IgD-negative memory B cell (primary cell): ENCODE measurements at regions not wholly inside any gene's neighbourhood (a gene's known extent, or its start where the extent isn't known, plus 50 kb on each side); places are given as distances from the start of the nearest gene placed in this dataset.

Experiments used
- H3K27ac Mint-ChIP-seq, 3 donors: one replicate each; pipeline ENCODE4 v1.8.0; 2020 to 2022; ENCODE audit warnings: mild to moderate bottlenecking in 3 of 3, mixed read lengths in 3 of 3, moderate library complexity in 1 of 3
- H3K27me3 Mint-ChIP-seq: one replicate; pipeline ENCODE4 v1.8.0; 2021; ENCODE audit warnings: mixed read lengths
- H3K36me3 Mint-ChIP-seq: one replicate; pipeline ENCODE4 v1.8.0; 2020; ENCODE audit warnings: mild to moderate bottlenecking, mixed read lengths
- H3K4me1 Mint-ChIP-seq, 3 donors: one replicate each; pipeline ENCODE4 v1.8.0; 2020 to 2022; ENCODE audit warnings: mixed read lengths in 3 of 3, mild to moderate bottlenecking in 1 of 3
- H3K4me3 Mint-ChIP-seq, 4 donors: one replicate each; pipeline ENCODE4 v1.8.0; 2020 to 2022; ENCODE audit warnings: mild to moderate bottlenecking in 4 of 4, mixed read lengths in 4 of 4, moderate library complexity in 3 of 4
- H3K9me3 Mint-ChIP-seq, 3 donors: one replicate each; pipeline ENCODE4 v1.8.0; 2020 to 2021; ENCODE audit warnings: mixed read lengths in 3 of 3, mild to moderate bottlenecking in 1 of 3

DNA sequence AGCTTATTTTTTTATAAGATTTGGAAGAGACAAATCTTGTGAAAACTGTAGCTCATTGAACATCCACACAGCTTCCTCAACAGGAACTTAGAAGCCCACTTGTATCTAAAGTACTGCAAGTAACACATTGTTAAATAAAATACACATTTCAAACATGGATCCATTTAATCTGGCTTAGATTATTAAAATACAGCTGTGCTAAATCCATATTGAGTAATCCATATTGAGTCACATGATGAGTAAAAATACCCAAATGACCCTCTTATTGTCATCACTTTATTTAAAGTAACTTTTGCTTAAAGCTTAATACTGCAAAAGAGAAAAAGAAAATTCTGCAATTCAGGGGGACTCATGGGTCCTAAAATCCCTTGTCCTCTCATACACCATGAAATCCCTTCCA lies 133.3 kb downstream of the OSR1 start:
- H3K4me1 Mint-ChIP-seq = no peaks in the 10 kb centered on the region
- H3K9me3 Mint-ChIP-seq = no peaks in the 10 kb centered on the region
- H3K27me3 Mint-ChIP-seq = no peaks in the 10 kb centered on the region
- no peaks in the 10 kb centered on the region for H3K36me3 Mint-ChIP-seq
- H3K4me3 Mint-ChIP-seq = no peak overlapping the region
- no peak overlapping the region for H3K27ac Mint-ChIP-seq

DNA sequence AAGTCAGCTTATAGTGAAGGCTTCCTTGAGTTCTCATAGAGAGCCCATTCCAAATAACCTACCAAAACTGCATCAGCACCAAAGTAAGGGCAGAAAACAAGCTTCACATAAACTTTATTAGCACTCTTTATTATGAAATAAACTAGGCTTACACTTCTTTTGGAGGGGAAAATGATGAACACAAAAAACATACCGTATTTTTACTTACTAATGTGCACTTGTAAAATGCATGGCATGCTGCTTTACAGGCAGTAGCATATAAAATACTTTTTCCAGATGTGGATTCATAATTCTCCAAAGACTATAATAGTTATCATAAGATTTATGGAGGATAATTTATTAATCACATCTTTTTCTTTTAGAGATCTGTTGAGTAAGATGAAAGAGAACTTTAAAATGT lies 133.9 kb downstream of the OSR1 start:
- Mint-ChIP-seq H3K4me3 (no peak overlapping the region), H3K9me3 (no peaks in the 10 kb centered on the region), H3K4me1 (no peaks in the 10 kb centered on the region), H3K36me3 (no peaks in the 10 kb centered on the region), H3K27me3 (no peaks in the 10 kb centered on the region), H3K27ac (no peak overlapping the region)

DNA sequence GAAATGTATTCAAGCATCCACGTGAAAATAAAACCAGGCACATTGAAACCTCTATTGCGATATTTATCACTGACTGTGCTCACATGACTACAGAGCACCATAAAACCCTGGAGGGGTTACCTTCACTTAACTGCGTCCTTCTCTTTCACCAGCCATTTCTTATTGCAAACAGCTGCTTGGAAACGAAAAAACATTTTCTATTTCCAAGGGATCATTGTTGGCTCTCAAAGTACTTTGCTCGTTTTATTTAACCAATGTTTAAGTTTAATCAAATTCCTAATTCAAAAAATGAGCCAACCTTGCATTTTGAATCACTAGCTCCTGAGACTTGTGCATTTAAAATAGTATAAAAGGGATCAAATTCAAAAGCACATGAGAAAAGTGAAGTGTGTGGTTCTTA lies 134.4 kb downstream of the OSR1 start:
- no peak overlapping the region for H3K27ac Mint-ChIP-seq
- H3K27me3 Mint-ChIP-seq = no peaks in the 10 kb centered on the region
- H3K4me3 Mint-ChIP-seq = no peak overlapping the region
- no peaks in the 10 kb centered on the region for H3K9me3 Mint-ChIP-seq
- H3K36me3 Mint-ChIP-seq = no peaks in the 10 kb centered on the region
- H3K4me1 Mint-ChIP-seq = no peaks in the 10 kb centered on the region

DNA sequence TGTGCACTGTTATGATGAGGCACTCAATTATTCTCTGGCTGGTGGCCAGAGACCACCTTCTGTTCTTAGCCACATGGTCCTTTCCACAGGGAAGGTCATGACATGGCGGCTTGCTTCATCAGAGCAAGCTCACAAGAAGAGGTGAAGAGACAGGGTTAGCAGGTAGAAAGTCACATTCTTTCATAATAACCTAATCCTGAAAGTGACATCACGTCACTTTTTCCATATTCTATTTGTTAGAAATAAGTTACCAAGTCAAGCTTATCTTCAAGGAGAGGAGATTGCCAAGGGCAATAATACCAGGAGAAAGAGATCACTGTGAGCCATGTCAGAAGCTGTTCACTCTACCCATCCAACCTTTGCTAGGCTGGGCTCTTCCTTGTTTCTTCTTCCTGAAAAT lies 139.4 kb downstream of the OSR1 start:
- Mint-ChIP-seq H3K9me3 (no peaks in the 10 kb centered on the region), H3K27ac (no peak overlapping the region), H3K27me3 (no peaks in the 10 kb centered on the region), H3K4me1 (no peaks in the 10 kb centered on the region), H3K4me3 (no peak overlapping the region), H3K36me3 (no peaks in the 10 kb centered on the region)

DNA sequence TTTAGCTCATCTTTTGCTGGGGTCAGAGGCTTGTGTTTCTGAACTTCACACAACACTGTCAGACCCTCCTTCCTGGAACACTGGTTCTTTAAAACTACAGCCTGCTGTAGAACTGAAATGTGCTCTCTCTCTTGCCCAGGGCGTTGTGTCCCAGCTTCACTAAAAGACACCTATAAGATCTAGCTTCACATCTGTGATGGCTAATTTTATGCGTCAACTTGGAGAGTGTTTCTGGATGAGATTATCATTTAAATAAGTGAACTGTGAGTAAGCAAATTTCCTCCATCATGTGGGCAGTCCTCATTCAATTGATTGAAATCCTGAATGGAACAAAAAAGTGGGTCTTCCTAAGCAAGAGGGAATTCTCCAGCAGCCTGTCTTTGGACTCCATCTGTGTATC lies 140.3 kb downstream of the OSR1 start:
- H3K27ac Mint-ChIP-seq = no peak overlapping the region
- no peaks in the 10 kb centered on the region for H3K27me3 Mint-ChIP-seq
- H3K4me3 Mint-ChIP-seq = no peak overlapping the region
- H3K9me3 Mint-ChIP-seq = no peaks in the 10 kb centered on the region
- no peaks in the 10 kb centered on the region for H3K4me1 Mint-ChIP-seq
- no peaks in the 10 kb centered on the region for H3K36me3 Mint-ChIP-seq

DNA sequence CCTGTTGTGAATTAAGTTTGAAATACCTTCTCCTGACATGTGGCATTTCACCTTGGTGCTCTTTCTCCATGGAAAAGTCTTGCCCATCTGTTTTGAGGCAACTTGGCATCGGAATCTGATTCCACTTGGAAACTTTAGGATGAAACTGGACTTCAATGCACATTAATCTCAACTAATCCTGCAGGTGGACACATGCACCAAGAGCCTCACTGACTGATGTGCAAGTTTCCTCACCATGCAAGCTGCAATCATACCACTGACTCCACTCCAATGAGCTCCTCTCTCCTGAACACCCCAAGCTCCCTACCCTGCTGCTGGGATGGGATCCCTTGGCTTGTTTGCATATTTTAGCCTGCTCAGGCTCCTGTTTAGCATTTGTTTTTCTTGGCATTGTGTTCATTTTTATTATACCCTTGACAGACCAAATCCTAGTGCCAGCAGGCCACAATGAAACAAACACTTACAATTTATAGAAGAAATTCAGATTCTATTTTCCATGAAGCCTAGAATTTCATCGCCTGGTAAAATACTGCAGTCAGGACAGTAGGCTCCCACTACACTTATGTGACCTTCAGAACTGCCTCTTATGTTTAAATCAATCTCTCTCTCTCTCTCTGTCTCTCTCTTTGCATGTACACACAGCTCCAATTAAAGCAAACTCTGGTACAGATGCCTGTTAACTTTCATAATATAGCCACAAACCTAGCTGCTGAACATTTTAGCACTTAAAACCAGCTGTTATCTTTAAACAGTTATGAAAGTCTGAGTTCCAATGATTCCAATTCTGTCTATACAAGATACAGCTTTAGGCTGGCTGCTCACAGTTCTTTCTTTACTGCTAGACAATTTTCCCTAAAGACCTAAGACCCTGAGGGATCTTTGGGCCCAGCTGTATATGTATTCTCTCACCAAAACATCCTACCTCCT lies 141.5 kb downstream of the OSR1 start:
- Mint-ChIP-seq H3K36me3 (no peaks in the 10 kb centered on the region), H3K4me1 (no peaks in the 10 kb centered on the region), H3K4me3 (no peak overlapping the region), H3K9me3 (no peaks in the 10 kb centered on the region), H3K27me3 (no peaks in the 10 kb centered on the region), H3K27ac (no peak overlapping the region)

DNA sequence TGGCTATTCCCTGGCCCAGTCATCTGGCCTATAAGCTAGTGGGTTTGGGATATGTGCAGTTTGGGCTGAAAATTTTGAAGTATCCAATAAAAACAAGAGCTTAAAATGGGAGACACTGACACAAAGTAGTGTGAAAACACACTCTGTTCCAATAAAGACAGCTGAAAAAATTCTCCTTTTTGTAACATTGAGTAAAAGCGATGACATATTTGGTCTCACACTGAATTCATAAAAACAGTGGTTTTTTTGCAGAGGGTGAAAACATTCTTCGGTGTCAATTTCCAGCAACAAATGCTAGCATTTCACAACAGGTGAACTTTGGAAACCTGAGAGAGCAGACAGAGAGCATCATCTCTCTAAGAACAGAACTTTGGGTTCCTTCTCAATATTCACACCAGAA lies 142.2 kb downstream of the OSR1 start:
- Mint-ChIP-seq H3K36me3 (no peaks in the 10 kb centered on the region), H3K4me1 (no peaks in the 10 kb centered on the region), H3K27me3 (no peaks in the 10 kb centered on the region)

DNA sequence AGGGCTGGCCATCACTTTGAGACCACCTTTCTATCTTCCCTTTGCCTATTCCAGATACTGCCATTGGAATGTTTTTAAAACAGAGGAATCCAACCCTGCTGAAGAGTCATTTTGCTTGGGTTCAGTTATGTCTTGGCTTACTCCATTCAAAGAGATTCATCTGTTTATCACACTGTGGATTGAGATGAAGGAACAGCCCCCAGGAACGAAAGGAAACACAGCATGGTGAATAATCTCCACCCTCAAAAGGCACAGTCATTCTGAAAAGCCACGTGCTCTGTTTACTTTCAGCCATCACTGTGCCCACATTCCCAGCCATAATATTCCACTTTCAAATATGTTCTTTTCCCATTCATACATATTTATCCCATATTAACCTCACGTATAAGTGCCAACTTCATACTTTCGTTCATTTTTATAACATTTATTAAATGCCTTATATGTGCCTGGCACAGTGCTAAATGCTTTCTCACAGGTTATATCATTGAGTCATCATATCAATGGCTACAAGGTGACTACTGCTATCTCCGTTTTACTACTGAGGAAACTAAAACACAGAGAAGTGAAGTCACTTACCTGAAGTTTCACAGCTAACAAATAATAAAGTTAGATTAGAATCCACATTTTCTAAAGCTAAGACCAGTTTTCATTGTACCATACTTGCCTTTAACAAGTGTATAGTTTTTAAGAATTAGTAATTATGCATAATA lies 143.6 kb downstream of the OSR1 start:
- no peak overlapping the region for H3K27ac Mint-ChIP-seq
- H3K4me1 Mint-ChIP-seq = no peaks in the 10 kb centered on the region
- no peaks in the 10 kb centered on the region for H3K36me3 Mint-ChIP-seq
- H3K4me3 Mint-ChIP-seq = no peak overlapping the region
- H3K27me3 Mint-ChIP-seq = no peaks in the 10 kb centered on the region
- H3K9me3 Mint-ChIP-seq = peaks cover 0 to 5% (median 0%) of the 10 kb centered on the region in 3 donors

More for the DNA sequence above, 142.2 kb downstream of the OSR1 start:
- no peak overlapping the region for H3K4me3 Mint-ChIP-seq
- peaks cover 0 to 3% (median 0%) of the 10 kb centered on the region in 3 donors for H3K9me3 Mint-ChIP-seq
- no peak overlapping the region for H3K27ac Mint-ChIP-seq

DNA sequence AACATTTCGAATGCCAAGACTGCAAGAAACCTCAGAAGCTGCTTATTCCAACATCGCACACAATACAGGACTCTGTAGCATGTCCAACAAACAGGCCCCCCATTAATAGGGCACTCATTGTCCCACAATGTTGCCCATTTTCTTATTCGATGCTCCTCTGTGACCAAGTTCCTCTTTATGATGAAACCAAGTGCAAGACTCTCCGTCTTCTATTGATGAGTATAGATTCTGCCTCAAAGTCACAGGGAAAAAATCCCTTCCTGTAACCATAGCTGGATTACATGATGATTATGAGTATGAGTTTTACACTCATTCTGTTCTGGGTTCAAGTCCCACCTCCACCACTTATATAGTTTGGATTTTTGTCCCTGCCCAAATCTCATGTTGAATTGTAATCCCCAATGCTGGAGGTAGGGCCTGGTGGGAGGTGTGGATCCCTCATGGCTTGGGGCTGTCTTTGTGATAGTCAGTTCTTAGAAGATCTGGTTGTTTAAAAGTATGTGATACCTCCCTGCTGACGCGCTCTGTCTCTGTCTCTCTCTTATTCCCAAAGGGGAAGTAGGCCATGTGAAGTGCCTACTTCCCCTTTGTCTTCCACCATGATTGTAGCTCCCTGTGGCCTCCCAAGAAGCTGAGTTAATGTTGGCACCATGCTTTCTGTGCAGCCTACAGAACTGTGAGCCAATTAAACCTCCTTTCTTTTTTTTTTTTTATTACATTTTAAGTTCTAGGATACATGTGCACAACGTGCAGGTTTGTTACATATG lies 148.7 kb downstream of the OSR1 start:
- no peak overlapping the region for H3K27ac Mint-ChIP-seq
- H3K4me1 Mint-ChIP-seq = no peaks in the 10 kb centered on the region
- H3K27me3 Mint-ChIP-seq = no peaks in the 10 kb centered on the region
- H3K4me3 Mint-ChIP-seq = no peak overlapping the region
- H3K36me3 Mint-ChIP-seq = no peaks in the 10 kb centered on the region
- peaks cover 0 to 5% (median 0%) of the 10 kb centered on the region in 3 donors for H3K9me3 Mint-ChIP-seq

DNA sequence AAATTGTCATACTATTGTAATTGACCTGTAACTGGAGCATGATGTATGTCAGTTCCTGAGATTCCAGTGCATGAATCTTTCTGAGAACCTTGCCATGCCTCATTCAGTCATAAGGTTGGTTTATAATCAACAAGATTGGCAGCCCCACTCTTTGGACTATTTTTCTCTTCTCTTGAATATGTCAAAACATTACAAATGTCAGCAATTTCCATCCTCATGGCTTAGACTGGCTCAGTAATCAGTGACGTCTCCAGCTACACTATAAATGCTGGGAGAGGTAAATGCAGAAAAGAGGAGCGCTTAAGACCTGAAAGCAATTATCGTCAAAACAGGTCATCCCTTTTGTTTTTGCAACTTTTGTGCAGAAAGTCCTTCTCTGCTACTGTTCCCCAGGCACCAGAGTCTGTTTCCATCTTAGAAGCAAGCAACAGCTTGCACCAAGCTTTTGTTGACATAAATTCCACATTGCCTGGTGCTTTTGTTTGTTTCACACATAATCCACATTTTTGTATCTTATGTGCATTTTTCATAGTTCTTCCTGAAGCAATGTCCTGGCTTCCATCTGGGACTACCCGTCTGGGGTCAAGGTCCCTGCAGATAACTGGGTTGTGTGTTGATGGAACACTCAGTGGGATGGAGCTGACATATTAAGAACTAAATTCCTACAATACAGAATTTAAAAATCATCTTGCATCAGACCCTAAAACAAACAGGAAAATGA lies 149.8 kb downstream of the OSR1 start:
- Mint-ChIP-seq H3K9me3 (peaks cover 0 to 5% (median 0%) of the 10 kb centered on the region in 3 donors), H3K36me3 (peaks cover 2% of the 10 kb centered on the region), H3K27ac (no peak overlapping the region), H3K4me1 (no peaks in the 10 kb centered on the region), H3K4me3 (no peak overlapping the region), H3K27me3 (no peaks in the 10 kb centered on the region)

DNA sequence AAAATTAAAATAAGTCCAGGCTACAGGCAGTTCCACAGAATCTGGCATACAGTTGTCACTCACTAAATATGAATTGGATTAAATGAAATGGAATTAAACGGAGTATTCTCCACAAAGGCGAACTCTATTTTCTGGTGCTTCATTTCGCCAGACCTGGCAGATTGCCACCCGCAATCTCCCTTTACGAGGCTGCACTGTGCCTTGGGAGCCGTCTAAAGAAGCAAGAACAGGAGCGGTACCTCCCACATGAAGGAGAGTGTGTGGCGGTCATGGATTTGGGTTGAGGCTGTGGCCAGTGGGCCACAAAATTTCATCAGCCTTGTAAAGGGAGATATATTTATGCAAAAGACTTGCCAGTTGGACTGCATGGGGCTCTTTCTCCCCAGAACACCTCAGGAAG lies 151.0 kb downstream of the OSR1 start:
- peaks cover 0 to 5% (median 0%) of the 10 kb centered on the region in 3 donors for H3K9me3 Mint-ChIP-seq
- H3K27ac Mint-ChIP-seq = no peak overlapping the region
- H3K27me3 Mint-ChIP-seq = no peaks in the 10 kb centered on the region
- peaks cover 2% of the 10 kb centered on the region for H3K36me3 Mint-ChIP-seq
- no peaks in the 10 kb centered on the region for H3K4me1 Mint-ChIP-seq
- H3K4me3 Mint-ChIP-seq = no peak overlapping the region

DNA sequence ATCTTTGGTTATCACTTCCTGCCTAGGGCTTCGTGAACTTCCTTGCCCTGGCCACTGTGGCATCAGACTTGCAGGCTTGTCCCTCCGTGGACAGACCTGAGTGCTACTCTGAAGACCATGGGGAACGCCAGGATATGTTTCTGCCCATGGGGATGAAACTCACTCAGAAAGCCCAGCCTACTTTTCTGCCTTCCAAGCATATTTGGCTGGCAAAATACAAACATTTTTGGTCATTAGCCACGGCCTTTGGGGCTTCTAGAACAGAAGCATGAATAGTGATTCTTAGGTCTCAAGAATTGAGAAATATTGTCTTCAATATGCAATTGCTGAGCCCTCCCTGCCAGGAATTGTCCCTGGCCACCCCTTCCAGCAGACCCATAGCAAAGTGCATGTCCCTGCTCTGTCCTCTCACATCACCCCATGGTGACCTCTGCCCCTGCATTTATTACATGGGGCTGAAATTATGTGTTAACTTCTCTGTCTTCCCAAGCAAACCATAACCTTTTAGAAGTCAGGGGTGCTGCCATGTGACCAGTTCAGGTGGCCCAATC lies 152.4 kb downstream of the OSR1 start:
- no peaks in the 10 kb centered on the region for H3K4me1 Mint-ChIP-seq
- H3K27ac Mint-ChIP-seq = no peak overlapping the region
- H3K36me3 Mint-ChIP-seq = peaks cover 2% of the 10 kb centered on the region
- H3K4me3 Mint-ChIP-seq = no peak overlapping the region
- H3K9me3 Mint-ChIP-seq = no peaks in the 10 kb centered on the region
- H3K27me3 Mint-ChIP-seq = no peaks in the 10 kb centered on the region

DNA sequence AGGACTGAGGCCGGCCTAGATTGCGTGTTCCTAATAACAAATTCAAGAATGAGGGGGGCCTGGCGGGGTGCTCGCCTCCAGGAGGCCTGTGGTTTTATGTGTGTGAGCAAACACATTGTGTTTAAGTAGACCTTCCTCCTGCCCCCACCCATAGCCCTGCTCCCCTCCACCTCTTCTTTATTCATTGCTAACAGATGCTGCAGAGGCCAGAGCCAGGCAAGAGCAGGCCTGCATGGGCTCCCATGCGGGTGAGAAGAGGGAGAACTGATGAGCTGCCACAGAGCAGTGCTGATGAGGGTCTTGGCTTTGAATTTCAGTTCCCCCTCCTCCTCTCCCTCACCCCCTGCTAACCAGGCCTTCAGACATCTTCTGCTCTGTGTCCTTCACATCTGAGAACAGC lies 154.6 kb downstream of the OSR1 start:
- H3K27ac Mint-ChIP-seq = no peak overlapping the region
- peak overlapping the region in 1 of 4 donors; percentile 54 for H3K4me3 Mint-ChIP-seq
- H3K27me3 Mint-ChIP-seq = no peaks in the 10 kb centered on the region
- H3K4me1 Mint-ChIP-seq = no peaks in the 10 kb centered on the region
- no peaks in the 10 kb centered on the region for H3K9me3 Mint-ChIP-seq
- peaks cover 2% of the 10 kb centered on the region for H3K36me3 Mint-ChIP-seq

DNA sequence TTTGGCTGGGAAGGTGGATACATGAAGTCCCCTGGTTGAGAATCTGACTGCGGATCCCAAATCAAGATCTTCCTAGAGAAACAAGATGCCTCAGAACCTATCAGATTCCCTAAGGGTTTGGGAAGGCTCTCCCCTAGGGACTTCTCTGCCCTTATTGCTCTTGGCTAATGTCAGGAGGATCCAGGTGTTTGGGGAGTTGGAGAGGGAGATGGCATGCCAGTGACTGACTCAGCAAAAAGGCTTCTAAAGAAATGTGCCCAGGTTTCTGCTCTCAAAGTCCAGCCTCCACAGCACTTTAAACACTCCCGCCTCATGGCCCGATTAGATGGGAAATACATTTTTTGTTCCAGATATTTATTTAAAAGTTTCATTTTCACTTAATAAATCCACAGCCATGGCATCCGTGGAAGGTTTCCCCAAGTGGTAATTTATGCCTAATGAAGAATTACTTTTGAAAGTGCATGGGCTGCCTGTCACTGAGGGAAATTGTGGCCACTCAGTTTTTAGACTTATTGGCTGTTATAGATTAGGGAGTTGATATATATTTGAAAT lies 156.4 kb downstream of the OSR1 start:
- no peaks in the 10 kb centered on the region for H3K27me3 Mint-ChIP-seq
- no peaks in the 10 kb centered on the region for H3K4me1 Mint-ChIP-seq
- H3K36me3 Mint-ChIP-seq = peaks cover 2% of the 10 kb centered on the region
- H3K27ac Mint-ChIP-seq = no peak overlapping the region
- no peak overlapping the region for H3K4me3 Mint-ChIP-seq
- peaks cover 0 to 3% (median 0%) of the 10 kb centered on the region in 3 donors for H3K9me3 Mint-ChIP-seq
